ENCODE measurements at regions not wholly inside any gene's neighbourhood (a gene's known extent, or its start where the extent isn't known, plus 50 kb on each side); places are given as distances from the start of the nearest gene placed in this dataset.
"Not testable (repeated sequence)": the region's sequence is repeated elsewhere in the genome, so short reads cannot be mapped to it uniquely, and the experiment has no call there.

DNA sequence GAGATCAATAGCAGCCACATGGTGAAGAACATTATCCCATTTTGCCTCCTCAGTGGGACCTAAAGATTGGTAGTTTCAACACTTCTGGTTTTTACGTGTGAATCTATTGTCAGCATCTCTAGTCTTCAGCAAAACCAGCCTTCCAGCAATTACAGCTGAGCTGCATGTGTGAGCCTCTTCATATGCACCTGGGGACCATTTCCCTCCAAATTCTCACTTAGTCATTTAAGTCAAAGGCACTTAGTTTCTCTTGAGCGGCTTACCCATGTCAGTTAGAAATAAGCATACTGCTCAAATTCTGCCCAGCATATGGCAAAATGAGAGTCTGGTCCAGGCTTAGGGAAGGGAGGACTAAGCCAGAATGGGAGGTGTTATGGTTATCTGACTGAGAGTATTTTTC is 99.7 kb upstream of the NXPH2 start:
- Histone ChIP-seq H3K9ac (ENCODE audit: insufficient read depth in 1 of 2, low read length in 2 of 2) (no peak overlapping the region), H3K36me3 (ENCODE audit: control insufficient read depth in 4 of 4, insufficient read depth in 4 of 4, low read length in 4 of 4) (no peaks in the 10 kb centered on the region), H3K4me3 (no peak overlapping the region), H3K27me3 (ENCODE audit: control insufficient read depth in 3 of 3, insufficient read depth in 3 of 3, low read length in 2 of 3) (no peaks in the 10 kb centered on the region), H3K27ac (ENCODE audit: low read depth in 1 of 2, low read length in 1 of 2) (no peak overlapping the region), H3K9me3 (ENCODE audit: control insufficient read depth in 4 of 4, insufficient read depth in 3 of 4, low read length in 3 of 4) (peaks cover 0 to 1% (median 0%) of the 10 kb centered on the region in 4 donors), H3K4me1 (ENCODE audit: control insufficient read depth in 5 of 5, insufficient read depth in 5 of 5, low read length in 5 of 5) (no peaks in the 10 kb centered on the region)
- DNase-seq (no peak), ATAC-seq (ENCODE audit: insufficient read depth, low FRiP score) (no peak)
- TF ChIP-seq, protein P1, sequence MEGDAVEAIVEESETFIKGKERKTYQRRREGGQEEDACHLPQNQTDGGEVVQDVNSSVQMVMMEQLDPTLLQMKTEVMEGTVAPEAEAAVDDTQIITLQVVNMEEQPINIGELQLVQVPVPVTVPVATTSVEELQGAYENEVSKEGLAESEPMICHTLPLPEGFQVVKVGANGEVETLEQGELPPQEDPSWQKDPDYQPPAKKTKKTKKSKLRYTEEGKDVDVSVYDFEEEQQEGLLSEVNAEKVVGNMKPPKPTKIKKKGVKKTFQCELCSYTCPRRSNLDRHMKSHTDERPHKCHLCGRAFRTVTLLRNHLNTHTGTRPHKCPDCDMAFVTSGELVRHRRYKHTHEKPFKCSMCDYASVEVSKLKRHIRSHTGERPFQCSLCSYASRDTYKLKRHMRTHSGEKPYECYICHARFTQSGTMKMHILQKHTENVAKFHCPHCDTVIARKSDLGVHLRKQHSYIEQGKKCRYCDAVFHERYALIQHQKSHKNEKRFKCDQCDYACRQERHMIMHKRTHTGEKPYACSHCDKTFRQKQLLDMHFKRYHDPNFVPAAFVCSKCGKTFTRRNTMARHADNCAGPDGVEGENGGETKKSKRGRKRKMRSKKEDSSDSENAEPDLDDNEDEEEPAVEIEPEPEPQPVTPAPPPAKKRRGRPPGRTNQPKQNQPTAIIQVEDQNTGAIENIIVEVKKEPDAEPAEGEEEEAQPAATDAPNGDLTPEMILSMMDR (IDR thresholded peaks at IDR 0.05; ENCODE audit: control extremely low read depth, extremely low read depth) = no peak
- 90 to 94% methylated on average over 2 of the region's 2 CpGs for WGBS, 2 donors

DNA sequence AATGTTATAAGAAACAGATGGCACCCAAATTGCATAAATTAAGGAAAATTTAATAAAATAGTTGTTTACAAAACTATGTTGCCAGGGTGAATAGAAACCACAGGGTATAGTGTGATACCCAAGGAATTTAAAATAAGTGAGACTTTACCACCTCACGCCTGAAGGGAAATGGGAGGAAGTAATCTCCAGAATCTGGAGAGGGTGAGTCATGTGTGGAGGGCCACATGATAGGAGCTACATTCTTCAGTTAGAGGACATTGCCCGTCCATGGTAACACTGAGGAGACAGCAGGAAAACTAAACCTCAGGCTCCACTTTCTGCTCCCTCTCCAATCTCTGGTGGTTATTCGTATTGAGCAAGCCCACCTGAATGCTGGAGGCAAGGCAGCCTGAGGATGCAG is 97.2 kb upstream of the NXPH2 start:
- Histone ChIP-seq H3K4me1 (ENCODE audit: control insufficient read depth in 5 of 5, insufficient read depth in 5 of 5, low read length in 5 of 5) (no peaks in the 10 kb centered on the region), H3K27ac (ENCODE audit: low read depth in 1 of 2, low read length in 1 of 2) (no peak overlapping the region), H3K9ac (ENCODE audit: insufficient read depth in 1 of 2, low read length in 2 of 2) (no peak overlapping the region), H3K36me3 (ENCODE audit: control insufficient read depth in 4 of 4, insufficient read depth in 4 of 4, low read length in 4 of 4) (no peaks in the 10 kb centered on the region), H3K9me3 (ENCODE audit: control insufficient read depth in 4 of 4, insufficient read depth in 3 of 4, low read length in 3 of 4) (peaks cover 0 to 1% (median 0%) of the 10 kb centered on the region in 4 donors), H3K27me3 (ENCODE audit: control insufficient read depth in 3 of 3, insufficient read depth in 3 of 3, low read length in 2 of 3) (no peaks in the 10 kb centered on the region), H3K4me3 (no peak overlapping the region)
- ATAC-seq (ENCODE audit: insufficient read depth, low FRiP score) (no peak), DNase-seq (no peak)
- WGBS, 2 donors = 76 to 82% methylated on average over 3 of the region's 3 CpGs
- TF ChIP-seq, protein P1 (IDR thresholded peaks at IDR 0.05; ENCODE audit: control extremely low read depth, extremely low read depth) = no peak

DNA sequence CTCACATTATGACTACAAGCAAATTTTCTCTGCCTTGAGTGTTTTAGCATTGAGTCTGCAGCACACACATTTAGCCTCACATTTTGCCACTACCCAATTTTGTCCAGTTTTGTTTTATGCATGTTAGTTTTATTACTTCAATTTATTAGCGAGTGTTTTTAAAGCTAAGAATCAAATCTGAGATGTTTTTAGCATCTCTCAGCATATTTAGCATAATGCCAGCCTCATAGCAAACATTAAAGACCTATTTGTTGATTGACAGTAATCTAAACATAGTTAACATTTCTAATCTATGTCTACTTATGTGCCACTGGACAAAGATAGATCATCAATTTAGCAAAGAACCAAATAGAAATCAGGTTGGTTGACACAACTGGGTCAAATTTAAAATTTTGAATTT is 94.1 kb upstream of the NXPH2 start:
- H3K36me3 ChIP-seq (ENCODE audit: control insufficient read depth in 4 of 4, insufficient read depth in 4 of 4, low read length in 4 of 4) = no peaks in the 10 kb centered on the region
- DNase-seq (no peak), ATAC-seq (ENCODE audit: insufficient read depth, low FRiP score) (no peak)
- no peaks in the 10 kb centered on the region for H3K4me1 ChIP-seq (ENCODE audit: control insufficient read depth in 5 of 5, insufficient read depth in 5 of 5, low read length in 5 of 5)
- H3K27ac ChIP-seq (ENCODE audit: low read depth in 1 of 2, low read length in 1 of 2) = no peak overlapping the region
- no peak overlapping the region for H3K4me3 ChIP-seq
- H3K9me3 ChIP-seq (ENCODE audit: control insufficient read depth in 4 of 4, insufficient read depth in 3 of 4, low read length in 3 of 4) = peaks cover 0 to 1% (median 0%) of the 10 kb centered on the region in 4 donors
- TF ChIP-seq, protein P1 (IDR thresholded peaks at IDR 0.05; ENCODE audit: control extremely low read depth, extremely low read depth) = no peak
- H3K27me3 ChIP-seq (ENCODE audit: control insufficient read depth in 3 of 3, insufficient read depth in 3 of 3, low read length in 2 of 3) = no peaks in the 10 kb centered on the region
- WGBS, 2 donors = 71 to 77% methylated on average over 1 of the region's 1 CpG
- H3K9ac ChIP-seq (ENCODE audit: insufficient read depth in 1 of 2, low read length in 2 of 2) = no peak overlapping the region

DNA sequence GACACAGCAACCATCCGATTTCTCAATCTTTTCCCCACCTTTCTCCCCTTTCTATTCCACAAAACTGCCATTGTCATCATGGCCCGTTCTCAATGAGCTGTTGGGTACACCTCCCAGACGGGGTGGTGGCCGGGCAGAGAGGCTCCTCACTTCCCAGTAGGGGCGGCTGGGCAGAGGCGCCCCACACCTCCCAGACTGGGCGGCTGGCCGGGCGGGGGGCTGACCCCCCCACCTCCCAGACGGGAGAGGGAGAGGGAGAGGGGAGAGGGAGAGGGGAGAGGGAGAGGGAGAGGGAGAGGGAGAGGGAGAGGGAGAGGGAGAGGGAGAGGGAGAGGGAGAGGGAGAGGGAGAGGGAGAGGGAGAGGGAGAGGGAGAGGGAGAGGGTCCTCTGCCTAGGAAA is 91.9 kb upstream of the NXPH2 start:
- not testable (repeated sequence) for H3K36me3 ChIP-seq (ENCODE audit: control insufficient read depth in 4 of 4, insufficient read depth in 4 of 4, low read length in 4 of 4); H3K27me3 ChIP-seq (ENCODE audit: control insufficient read depth in 3 of 3, insufficient read depth in 3 of 3, low read length in 2 of 3); DNase-seq; H3K9ac ChIP-seq (ENCODE audit: insufficient read depth in 1 of 2, low read length in 2 of 2); H3K27ac ChIP-seq (ENCODE audit: low read depth in 1 of 2, low read length in 1 of 2); H3K9me3 ChIP-seq (ENCODE audit: control insufficient read depth in 4 of 4, insufficient read depth in 3 of 4, low read length in 3 of 4); H3K4me3 ChIP-seq; ATAC-seq (ENCODE audit: insufficient read depth, low FRiP score); H3K4me1 ChIP-seq (ENCODE audit: control insufficient read depth in 5 of 5, insufficient read depth in 5 of 5, low read length in 5 of 5)
- 92% methylated on average over 9 of the region's 10 CpGs; no CpG with 5 or more reads in 1 of the 2 donors for WGBS, 2 donors

Measured in lung (tissue), 11 donors.